Body of pancreas (tissue), 4 donors: ENCODE measurements at regions not wholly inside any gene's neighbourhood (a gene's known extent, or its start where the extent isn't known, plus 50 kb on each side); places are given as distances from the start of the nearest gene placed in this dataset.

Experiments
- ATAC-seq: fragments of 150-250 bp; one replicate; pipeline ENCODE4 v1.9.1; 2016
- DNase-seq, 4 donors: peaks; one replicate each; pipeline ENCODE4 v3.0.0-alpha.2; 2019
- H3K27ac ChIP-seq, 4 donors: fragments of 200-600 bp; sonication (generic); 1 replicate in 3 of 4; 2 replicates in 1 of 4; pipeline versions ENCODE4 v1.5.1 to v1.6.1; 2016 to 2019; ENCODE audit warnings: mild to moderate bottlenecking in 1 of 4, mixed read lengths in 1 of 4, moderate library complexity in 1 of 4
- H3K27me3 ChIP-seq, 2 donors: fragments of 200-600 bp; sonication (generic); one replicate each; pipeline ENCODE4 v1.6.0; 2016; ENCODE audit warnings: mild to moderate bottlenecking in 1 of 2
- H3K36me3 ChIP-seq, 2 donors: fragments of 200-600 bp; sonication (generic); replicated peaks in 1 of 2; 2 replicates each; pipeline ENCODE4 v1.5.1; 2016; ENCODE audit warnings: low read depth in 2 of 2; ENCODE audit not compliant: insufficient read depth in 1 of 2
- H3K4me1 ChIP-seq: fragments of 200-600 bp; sonication (generic); one replicate; pipeline ENCODE4 v1.6.0; 2016
- H3K4me3 ChIP-seq, 2 donors: fragments of 200-600 bp; sonication (generic); 1 replicate in 1 of 2; 2 replicates in 1 of 2; pipeline ENCODE4 v1.5.1; 2016 to 2019
- H3K9me3 ChIP-seq, 3 donors: fragments of 200-600 bp; sonication (generic); 1 replicate in 2 of 3; 2 replicates in 1 of 3; pipeline ENCODE4 v1.5.1; 2016
- CTCF ChIP-seq, 7 experiments: fragments of 450-650 bp in 4 of 7; fragments of 200-600 bp in 3 of 7; sonication (generic) in 3 of 7; IDR thresholded peaks; one replicate each; pipeline ENCODE4 v1.5.1; 2016 to 2019; ENCODE audit warnings: antibody characterized with exemption in 7 of 7
- POLR2A ChIP-seq, 3 donors: fragments of 450-650 bp; IDR thresholded peaks; one replicate each; pipeline ENCODE4 v1.6.1; 2016; ENCODE audit warnings: antibody characterized with exemption in 3 of 3, mild to moderate bottlenecking in 2 of 3
- WGBS, 2 donors: methylation state at CpG; one replicate each; pipeline ENCODE4 v1.1.5; 2017; 5-methylcytosine and 5-hydroxymethylcytosine counted together
- intact Hi-C: fragments of 100-400 bp; cut with DNase I; formaldehyde crosslinking; loops from one replicate; pipeline ENCODE4 v1.15.1; 2023

GRCh38 chr11:121763526-121763925, 310.8 kb upstream of the SORL1-AS1 start:
- WGBS, 2 donors, result 79 to 82% methylated on average over 3 of the region's 3 CpGs
- no peaks in the 10 kb centered on the region for H3K4me1 ChIP-seq
- ATAC-seq, result no peak
- no peak for DNase-seq
- no peaks in the 10 kb centered on the region for H3K36me3 ChIP-seq
- H3K27me3 ChIP-seq, result no peaks in the 10 kb centered on the region
- TF ChIP-seq POLR2A (IDR thresholded peaks at IDR 0.05), result no peak
- no peak for TF ChIP-seq CTCF (IDR thresholded peaks at IDR 0.05)
- no peaks in the 10 kb centered on the region for H3K9me3 ChIP-seq
- intact Hi-C loops, result no loop called here
- H3K4me3 ChIP-seq, result no peak overlapping the region
- no peak overlapping the region for H3K27ac ChIP-seq

- no peaks in the 10 kb centered on the region for H3K4me1 ChIP-seq
- H3K36me3 ChIP-seq, result no peaks in the 10 kb centered on the region
- no peak for ATAC-seq
- intact Hi-C loops, result no loop called here
- no peak overlapping the region for H3K4me3 ChIP-seq
- no peak overlapping the region for H3K27ac ChIP-seq
- DNase-seq, result peak in 2 of 4 donors; percentile 14 to 15
- H3K9me3 ChIP-seq, result no peaks in the 10 kb centered on the region
- WGBS, 2 donors, result 12 to 20% methylated on average over 7 to 11 of the region's 11 CpGs
- H3K27me3 ChIP-seq, result no peaks in the 10 kb centered on the region
- no peak for TF ChIP-seq CTCF (IDR thresholded peaks at IDR 0.05)
- TF ChIP-seq POLR2A (IDR thresholded peaks at IDR 0.05), result no peak
Measured at GRCh38 chr11:121762820-121763219, 310.1 kb upstream of the SORL1-AS1 start.

GRCh38 chr11:121761186-121761585, 308.4 kb upstream of the SORL1-AS1 start:
- no peak for DNase-seq
- no peaks in the 10 kb centered on the region for H3K4me1 ChIP-seq
- ATAC-seq, result no peak
- 34 to 53% methylated on average over 2 of the region's 2 CpGs for WGBS, 2 donors
- no peak overlapping the region for H3K4me3 ChIP-seq
- no peak for TF ChIP-seq CTCF (IDR thresholded peaks at IDR 0.05)
- TF ChIP-seq POLR2A (IDR thresholded peaks at IDR 0.05), result no peak
- H3K36me3 ChIP-seq, result no peaks in the 10 kb centered on the region
- intact Hi-C loops, result no loop called here
- H3K9me3 ChIP-seq, result no peaks in the 10 kb centered on the region
- no peaks in the 10 kb centered on the region for H3K27me3 ChIP-seq
- H3K27ac ChIP-seq, result no peak overlapping the region

- no peak for DNase-seq
- H3K9me3 ChIP-seq, result no peaks in the 10 kb centered on the region
- no peaks in the 10 kb centered on the region for H3K27me3 ChIP-seq
- H3K4me3 ChIP-seq, result no peak overlapping the region
- WGBS, 2 donors, result 63% methylated on average over 6 of the region's 6 CpGs
- H3K27ac ChIP-seq, result no peak overlapping the region
- intact Hi-C loops, result no loop called here
- ATAC-seq, result no peak
- no peaks in the 10 kb centered on the region for H3K36me3 ChIP-seq
- H3K4me1 ChIP-seq, result peaks cover 6% of the 10 kb centered on the region
- TF ChIP-seq CTCF (IDR thresholded peaks at IDR 0.05), result no peak
- no peak for TF ChIP-seq POLR2A (IDR thresholded peaks at IDR 0.05)
Measured at GRCh38 chr11:121757480-121758125, 304.8 kb upstream of the SORL1-AS1 start.

GRCh38 chr11:121755906-121756305, 303.1 kb upstream of the SORL1-AS1 start:
- H3K4me3 ChIP-seq, result no peak overlapping the region
- H3K36me3 ChIP-seq, result no peaks in the 10 kb centered on the region
- DNase-seq (no peak), ATAC-seq (no peak)
- WGBS, 2 donors, result 56 to 81% methylated on average over 3 of the region's 3 CpGs
- intact Hi-C loops, result no loop called here
- TF ChIP-seq CTCF (IDR thresholded peaks at IDR 0.05) (no peak), POLR2A (IDR thresholded peaks at IDR 0.05) (no peak)
- H3K27ac ChIP-seq, result no peak overlapping the region
- peaks cover 6% of the 10 kb centered on the region for H3K4me1 ChIP-seq
- no peaks in the 10 kb centered on the region for H3K27me3 ChIP-seq
- H3K9me3 ChIP-seq, result no peaks in the 10 kb centered on the region
